MCF 10A (cell line): ENCODE measurements at regions not wholly inside any gene's neighbourhood (a gene's known extent, or its start where the extent isn't known, plus 50 kb on each side); places are given as distances from the start of the nearest gene placed in this dataset.

ENCODE experiments used
- BruUV-seq: library from RNA; stranded (reverse); fragments of 400-500 nt; replicated peaks from 2 replicates; lab custom pipeline; 2021; lab: Mats Ljungman, UMichigan
- CTCF ChIA-PET: fragments of 300-600 bp; sonication (Branson Sonifier 250); formaldehyde crosslinking; extraction: SDS; loops from one replicate; lab custom pipeline; 2021; ENCODE audit warnings: antibody characterized with exemption, inconsistent platforms; lab: Yijun Ruan, JAX
- POLR2A ChIA-PET: fragments of 300-600, 350-650 bp; sonication (Branson Sonifier 250); formaldehyde crosslinking; extraction: SDS; loops from one replicate; lab custom pipeline; 2020; ENCODE audit warnings: antibody characterized with exemption, inconsistent platforms; lab: Yijun Ruan, JAX
- DNase-seq: peaks from one replicate; pipeline ENCODE4 v3.0.0-alpha.2; 2018; ENCODE audit not compliant: unreplicated experiment
- H3K27ac Mint-ChIP-seq: one replicate; pipeline ENCODE4 v1.8.0; 2022; ENCODE audit warnings: mild to moderate bottlenecking, low read depth, mixed read lengths; ENCODE audit not compliant: unreplicated experiment
- H3K27me3 Mint-ChIP-seq: one replicate; pipeline ENCODE4 v1.8.0; 2022; ENCODE audit warnings: mixed read lengths; ENCODE audit not compliant: insufficient read depth, unreplicated experiment
- H3K36me3 Mint-ChIP-seq: one replicate; pipeline ENCODE4 v1.8.0; 2022; ENCODE audit warnings: mild to moderate bottlenecking, moderate library complexity, mixed read lengths; ENCODE audit not compliant: insufficient read depth, unreplicated experiment
- H3K4me1 Mint-ChIP-seq: one replicate; pipeline ENCODE4 v1.8.0; 2022; ENCODE audit warnings: mixed read lengths; ENCODE audit not compliant: insufficient read depth, unreplicated experiment
- H3K4me3 Mint-ChIP-seq: one replicate; pipeline ENCODE4 v1.8.0; 2022; ENCODE audit warnings: mild to moderate bottlenecking, moderate library complexity, mixed read lengths; ENCODE audit not compliant: unreplicated experiment
- H3K9me3 Mint-ChIP-seq: one replicate; pipeline ENCODE4 v1.8.0; 2022; ENCODE audit warnings: mixed read lengths; ENCODE audit not compliant: unreplicated experiment
- intact Hi-C: fragments of 100-400 bp; cut with micrococcal nuclease; formaldehyde crosslinking; loops from 2 replicates; pipeline ENCODE4 v1.14.1; 2022
- TF ChIP-seq, protein P1 (sequence below): fragments of 200-600 bp; IDR thresholded peaks from one replicate; pipeline ENCODE4 v1.8.0; 2022; ENCODE audit warnings: antibody characterized with exemption, mild to moderate bottlenecking; ENCODE audit not compliant: unreplicated experiment

DNA sequence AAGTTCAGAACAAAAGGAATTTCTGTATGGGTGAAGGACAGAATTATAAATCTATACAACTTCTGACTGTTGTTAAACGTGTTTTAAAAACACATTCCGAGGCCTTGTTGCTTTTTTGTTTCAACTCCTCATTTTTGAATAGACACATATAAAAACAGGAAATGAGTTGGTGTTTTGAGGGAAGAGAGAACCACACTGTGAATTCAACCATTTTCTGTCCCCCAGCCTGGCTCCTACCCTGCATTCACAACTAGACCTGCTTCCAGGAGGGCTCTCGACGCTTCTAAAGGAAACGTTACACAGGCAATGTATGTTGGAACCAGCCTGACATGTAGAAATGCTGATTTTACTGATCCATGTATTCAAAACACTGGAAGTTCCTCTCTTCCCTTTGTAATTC lies 76.5 kb downstream of the OR13A1 start:
- H3K36me3 Mint-ChIP-seq = no peaks in the 10 kb centered on the region
- intact Hi-C loops = loop anchor here (10.0 kb wide), 2 partner anchors 226 to 304 kb away; no protein-coding TSS in a partner anchor
- H3K4me1 Mint-ChIP-seq = no peaks in the 10 kb centered on the region
- ChIA-PET CTCF (interaction anchor here (4.0 kb wide), 1 partner anchor 12 kb away, joined by 39 read pairs; no protein-coding TSS in a partner anchor), POLR2A (no interaction called here)
- no peak overlapping the region for H3K27ac Mint-ChIP-seq
- H3K27me3 Mint-ChIP-seq = no peaks in the 10 kb centered on the region
- TF ChIP-seq, protein P1, sequence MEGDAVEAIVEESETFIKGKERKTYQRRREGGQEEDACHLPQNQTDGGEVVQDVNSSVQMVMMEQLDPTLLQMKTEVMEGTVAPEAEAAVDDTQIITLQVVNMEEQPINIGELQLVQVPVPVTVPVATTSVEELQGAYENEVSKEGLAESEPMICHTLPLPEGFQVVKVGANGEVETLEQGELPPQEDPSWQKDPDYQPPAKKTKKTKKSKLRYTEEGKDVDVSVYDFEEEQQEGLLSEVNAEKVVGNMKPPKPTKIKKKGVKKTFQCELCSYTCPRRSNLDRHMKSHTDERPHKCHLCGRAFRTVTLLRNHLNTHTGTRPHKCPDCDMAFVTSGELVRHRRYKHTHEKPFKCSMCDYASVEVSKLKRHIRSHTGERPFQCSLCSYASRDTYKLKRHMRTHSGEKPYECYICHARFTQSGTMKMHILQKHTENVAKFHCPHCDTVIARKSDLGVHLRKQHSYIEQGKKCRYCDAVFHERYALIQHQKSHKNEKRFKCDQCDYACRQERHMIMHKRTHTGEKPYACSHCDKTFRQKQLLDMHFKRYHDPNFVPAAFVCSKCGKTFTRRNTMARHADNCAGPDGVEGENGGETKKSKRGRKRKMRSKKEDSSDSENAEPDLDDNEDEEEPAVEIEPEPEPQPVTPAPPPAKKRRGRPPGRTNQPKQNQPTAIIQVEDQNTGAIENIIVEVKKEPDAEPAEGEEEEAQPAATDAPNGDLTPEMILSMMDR = no peak
- no peak for DNase-seq
- no peaks in the 10 kb centered on the region for H3K9me3 Mint-ChIP-seq
- no TSS peak for BruUV-seq
- no peak overlapping the region for H3K4me3 Mint-ChIP-seq

DNA sequence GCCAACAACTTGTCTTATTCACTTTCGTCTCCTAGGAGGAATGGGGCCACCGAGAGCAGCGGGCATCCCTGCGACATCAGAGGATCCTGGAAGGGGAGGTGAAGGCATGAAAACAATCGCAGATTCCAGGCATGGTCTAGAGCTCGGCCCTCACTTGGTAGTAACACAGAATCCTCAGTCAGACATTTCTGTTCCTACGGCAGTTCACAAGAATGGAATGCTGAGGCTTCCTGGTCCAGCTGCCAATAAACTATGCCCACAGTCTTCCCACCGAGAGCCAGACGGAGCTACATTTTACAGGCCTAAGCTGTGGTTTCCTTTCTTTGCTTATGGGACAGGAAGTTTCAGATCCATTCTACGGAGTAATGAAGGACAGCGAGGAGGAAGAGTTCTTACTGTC lies 75.8 kb downstream of the OR13A1 start:
- Mint-ChIP-seq H3K4me1 (no peaks in the 10 kb centered on the region), H3K27me3 (no peaks in the 10 kb centered on the region), H3K4me3 (no peak overlapping the region), H3K9me3 (no peaks in the 10 kb centered on the region), H3K36me3 (no peaks in the 10 kb centered on the region), H3K27ac (no peak overlapping the region)
- CTCF ChIA-PET = interaction anchor here (0.6 to 4.0 kb wide), 2 partner anchors 12 to 226 kb away, joined by 3 to 39 read pairs; no protein-coding TSS in a partner anchor
- POLR2A ChIA-PET = no interaction called here
- intact Hi-C loops = loop anchor here (10.0 kb wide), 2 partner anchors 225 to 305 kb away; no protein-coding TSS in a partner anchor
- no TSS peak for BruUV-seq
- TF ChIP-seq, protein P1 = no peak
- no peak for DNase-seq

DNA sequence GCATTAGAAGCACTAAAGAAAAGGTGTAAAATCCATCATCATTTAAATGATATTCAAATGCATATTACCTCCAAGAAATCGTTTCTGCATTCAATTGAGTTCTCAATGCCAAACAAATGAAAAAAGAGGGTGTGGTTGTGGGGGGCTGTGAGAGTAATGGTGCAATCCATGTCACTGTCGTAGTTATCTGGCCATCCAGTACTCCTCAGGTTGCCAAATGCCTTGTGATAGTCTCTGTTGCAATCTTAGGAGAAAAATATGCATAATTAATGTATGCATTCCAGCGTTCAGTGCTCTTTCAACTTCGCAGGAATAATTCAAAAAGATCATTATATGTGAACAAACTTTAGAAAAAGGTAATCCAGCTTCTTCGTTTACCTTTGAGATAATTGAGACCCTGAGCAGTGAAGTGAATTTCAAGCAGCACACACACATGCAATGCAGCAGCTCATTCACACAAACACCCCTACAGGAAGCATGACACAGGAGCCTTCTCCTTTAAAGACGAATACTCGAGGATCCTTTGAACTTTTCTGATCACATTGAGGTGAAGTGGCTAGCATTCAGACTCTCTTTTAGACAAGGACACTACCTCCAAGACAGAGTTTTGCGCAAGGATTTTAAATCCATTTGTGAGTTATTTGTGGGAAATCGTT lies 73.4 kb downstream of the OR13A1 start:
- Mint-ChIP-seq H3K36me3 (no peaks in the 10 kb centered on the region), H3K27ac (no peak overlapping the region), H3K27me3 (no peaks in the 10 kb centered on the region), H3K4me1 (no peaks in the 10 kb centered on the region), H3K9me3 (no peaks in the 10 kb centered on the region), H3K4me3 (no peak overlapping the region)
- intact Hi-C loops = no loop called here
- ChIA-PET POLR2A (no interaction called here), CTCF (interaction anchor here (4.0 kb wide), 1 partner anchor 9 kb away, joined by 39 read pairs; no protein-coding TSS in a partner anchor)
- no peak for DNase-seq
- BruUV-seq = no TSS peak
- TF ChIP-seq, protein P1 = no peak

DNA sequence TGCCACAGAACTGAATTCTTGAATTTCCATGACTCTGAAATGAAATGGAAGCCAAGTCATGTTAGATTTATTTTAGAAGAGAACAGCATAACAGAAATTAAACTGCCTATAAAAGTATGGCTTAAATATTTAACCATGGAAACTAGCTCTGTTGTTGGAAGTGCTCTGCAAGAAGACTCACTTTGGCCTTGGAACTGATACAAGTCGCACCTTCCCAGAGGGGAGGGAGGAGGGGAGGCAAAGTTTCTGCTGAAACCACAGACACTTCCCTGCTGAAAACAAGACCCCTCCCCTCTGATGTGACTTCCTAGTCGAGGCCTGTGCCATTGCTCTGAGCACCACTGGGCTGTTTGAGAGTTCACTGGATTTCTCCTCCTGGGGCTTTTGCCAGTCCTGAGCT lies 72.1 kb downstream of the OR13A1 start:
- Mint-ChIP-seq H3K36me3 (no peaks in the 10 kb centered on the region), H3K9me3 (no peaks in the 10 kb centered on the region), H3K27me3 (peaks cover 12% of the 10 kb centered on the region), H3K4me3 (no peak overlapping the region), H3K27ac (no peak overlapping the region), H3K4me1 (no peaks in the 10 kb centered on the region)
- ChIA-PET POLR2A (no interaction called here), CTCF (interaction anchor here (0.6 to 4.0 kb wide), 3 partner anchors 8 to 215 kb away, joined by 3 to 39 read pairs (median 3); no protein-coding TSS in a partner anchor)
- DNase-seq = no peak
- BruUV-seq = no TSS peak
- intact Hi-C loops = no loop called here
- TF ChIP-seq, protein P1 = no peak
